ENCODE measurements at regions not wholly inside any gene's neighbourhood (a gene's known extent, or its start where the extent isn't known, plus 50 kb on each side); places are given as distances from the start of the nearest gene placed in this dataset.

DNA sequence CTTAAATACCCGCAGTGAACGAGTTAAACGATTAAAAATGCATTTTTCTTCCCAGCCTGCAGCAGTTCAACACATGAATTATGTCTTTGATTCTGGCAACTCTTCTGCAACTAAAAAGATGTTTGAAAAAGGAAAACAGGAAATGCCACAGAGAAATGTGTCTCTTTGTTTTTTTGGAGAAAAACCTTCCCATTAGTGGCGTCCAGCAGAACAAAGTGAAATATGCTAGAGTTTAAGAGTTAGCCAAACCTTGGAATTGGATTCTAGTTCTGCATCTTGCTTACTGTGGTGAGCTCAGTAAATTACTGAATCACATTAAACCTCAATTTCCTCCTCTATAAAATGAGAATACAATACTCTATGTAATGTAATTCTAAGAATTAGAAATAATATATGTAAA, 900.2 kb upstream of the ACVR2A start:
- Mint-ChIP-seq H3K4me1 (peaks cover 7% of the 10 kb centered on the region; the same call in 2 of the 3 replicates), H3K4me3 (no peak overlapping the region), H3K27me3 (ENCODE audit: insufficient read depth, low read depth, poor library complexity) (peaks cover 2% of the 10 kb centered on the region), H3K27ac (no peak overlapping the region), H3K9me3 (no peaks in the 10 kb centered on the region), H3K36me3 (ENCODE audit: low read depth) (no peaks in the 10 kb centered on the region)
- no peaks in the 10 kb centered on the region for H3K79me2 ChIP-seq (replicated peaks; ENCODE audit: insufficient read depth)
- peak overlapping the region; percentile 92; the same call in 1 of the 2 replicates for H2AFZ ChIP-seq
- H3K4me3 ChIP-seq = no peak overlapping the region
- no peak overlapping the region for H3K27ac ChIP-seq (ENCODE audit: low read depth)
- no peak for TF ChIP-seq ZNF331 (CRISPR knock-in tag; IDR thresholded peaks at IDR 0.05; ENCODE audit: low read depth)
- no peak for TF ChIP-seq ZNF114 (CRISPR knock-in tag; IDR thresholded peaks at IDR 0.05)
- no peak for TF ChIP-seq REST (IDR thresholded peaks at IDR 0.05; ENCODE audit: unreplicated experiment)
- TF ChIP-seq NANOG (IDR thresholded peaks at IDR 0.05; ENCODE audit: borderline replicate concordance) = no peak
- peaks cover 16% of the 10 kb centered on the region; the same call in 1 of the 2 replicates for H3K9me2 ChIP-seq (ENCODE audit: insufficient read depth)
- no peaks in the 10 kb centered on the region for H3K36me3 ChIP-seq (ENCODE audit: insufficient read depth)
- H3K4me1 ChIP-seq (ENCODE audit: insufficient read depth) = no peaks in the 10 kb centered on the region
- H3K27me3 ChIP-seq (ENCODE audit: insufficient read depth) = no peaks in the 10 kb centered on the region
- no peaks in the 10 kb centered on the region for H4K20me1 ChIP-seq (replicated peaks; ENCODE audit: insufficient read depth)
- no peak overlapping the region for H3K4me2 ChIP-seq
- no peak for ATAC-seq
- H3F3A ChIP-seq (replicated peaks; ENCODE audit: low read depth) = no peaks in the 10 kb centered on the region
- DNase-seq (ENCODE audit: low spot score) = no peak

GRCh38 chr2:146939991-146940685, 904.7 kb upstream of the ACVR2A start:
- Histone ChIP-seq H3K4me2 (no peak overlapping the region), H3K9me2 (ENCODE audit: insufficient read depth) (no peaks in the 10 kb centered on the region), H3K79me2 (replicated peaks; ENCODE audit: insufficient read depth) (no peaks in the 10 kb centered on the region), H3F3A (replicated peaks; ENCODE audit: low read depth) (no peaks in the 10 kb centered on the region), H2AFZ (no peak overlapping the region), H3K27me3 (ENCODE audit: insufficient read depth) (no peaks in the 10 kb centered on the region), H3K4me3 (no peak overlapping the region), H4K20me1 (replicated peaks; ENCODE audit: insufficient read depth) (no peaks in the 10 kb centered on the region), H3K4me1 (ENCODE audit: insufficient read depth) (no peaks in the 10 kb centered on the region), H3K36me3 (ENCODE audit: insufficient read depth) (no peaks in the 10 kb centered on the region), H3K27ac (ENCODE audit: low read depth) (no peak overlapping the region)
- H3K36me3 Mint-ChIP-seq (ENCODE audit: low read depth) = no peaks in the 10 kb centered on the region
- DNase-seq (ENCODE audit: low spot score) = no peak
- H3K9me3 Mint-ChIP-seq = no peaks in the 10 kb centered on the region
- ATAC-seq = no peak
- TF ChIP-seq NANOG (IDR thresholded peaks at IDR 0.05; ENCODE audit: borderline replicate concordance) (no peak), STAT1 (IDR thresholded peaks at IDR 0.05; ENCODE audit: unreplicated experiment) (no peak)
- TF ChIP-seq, protein P1, sequence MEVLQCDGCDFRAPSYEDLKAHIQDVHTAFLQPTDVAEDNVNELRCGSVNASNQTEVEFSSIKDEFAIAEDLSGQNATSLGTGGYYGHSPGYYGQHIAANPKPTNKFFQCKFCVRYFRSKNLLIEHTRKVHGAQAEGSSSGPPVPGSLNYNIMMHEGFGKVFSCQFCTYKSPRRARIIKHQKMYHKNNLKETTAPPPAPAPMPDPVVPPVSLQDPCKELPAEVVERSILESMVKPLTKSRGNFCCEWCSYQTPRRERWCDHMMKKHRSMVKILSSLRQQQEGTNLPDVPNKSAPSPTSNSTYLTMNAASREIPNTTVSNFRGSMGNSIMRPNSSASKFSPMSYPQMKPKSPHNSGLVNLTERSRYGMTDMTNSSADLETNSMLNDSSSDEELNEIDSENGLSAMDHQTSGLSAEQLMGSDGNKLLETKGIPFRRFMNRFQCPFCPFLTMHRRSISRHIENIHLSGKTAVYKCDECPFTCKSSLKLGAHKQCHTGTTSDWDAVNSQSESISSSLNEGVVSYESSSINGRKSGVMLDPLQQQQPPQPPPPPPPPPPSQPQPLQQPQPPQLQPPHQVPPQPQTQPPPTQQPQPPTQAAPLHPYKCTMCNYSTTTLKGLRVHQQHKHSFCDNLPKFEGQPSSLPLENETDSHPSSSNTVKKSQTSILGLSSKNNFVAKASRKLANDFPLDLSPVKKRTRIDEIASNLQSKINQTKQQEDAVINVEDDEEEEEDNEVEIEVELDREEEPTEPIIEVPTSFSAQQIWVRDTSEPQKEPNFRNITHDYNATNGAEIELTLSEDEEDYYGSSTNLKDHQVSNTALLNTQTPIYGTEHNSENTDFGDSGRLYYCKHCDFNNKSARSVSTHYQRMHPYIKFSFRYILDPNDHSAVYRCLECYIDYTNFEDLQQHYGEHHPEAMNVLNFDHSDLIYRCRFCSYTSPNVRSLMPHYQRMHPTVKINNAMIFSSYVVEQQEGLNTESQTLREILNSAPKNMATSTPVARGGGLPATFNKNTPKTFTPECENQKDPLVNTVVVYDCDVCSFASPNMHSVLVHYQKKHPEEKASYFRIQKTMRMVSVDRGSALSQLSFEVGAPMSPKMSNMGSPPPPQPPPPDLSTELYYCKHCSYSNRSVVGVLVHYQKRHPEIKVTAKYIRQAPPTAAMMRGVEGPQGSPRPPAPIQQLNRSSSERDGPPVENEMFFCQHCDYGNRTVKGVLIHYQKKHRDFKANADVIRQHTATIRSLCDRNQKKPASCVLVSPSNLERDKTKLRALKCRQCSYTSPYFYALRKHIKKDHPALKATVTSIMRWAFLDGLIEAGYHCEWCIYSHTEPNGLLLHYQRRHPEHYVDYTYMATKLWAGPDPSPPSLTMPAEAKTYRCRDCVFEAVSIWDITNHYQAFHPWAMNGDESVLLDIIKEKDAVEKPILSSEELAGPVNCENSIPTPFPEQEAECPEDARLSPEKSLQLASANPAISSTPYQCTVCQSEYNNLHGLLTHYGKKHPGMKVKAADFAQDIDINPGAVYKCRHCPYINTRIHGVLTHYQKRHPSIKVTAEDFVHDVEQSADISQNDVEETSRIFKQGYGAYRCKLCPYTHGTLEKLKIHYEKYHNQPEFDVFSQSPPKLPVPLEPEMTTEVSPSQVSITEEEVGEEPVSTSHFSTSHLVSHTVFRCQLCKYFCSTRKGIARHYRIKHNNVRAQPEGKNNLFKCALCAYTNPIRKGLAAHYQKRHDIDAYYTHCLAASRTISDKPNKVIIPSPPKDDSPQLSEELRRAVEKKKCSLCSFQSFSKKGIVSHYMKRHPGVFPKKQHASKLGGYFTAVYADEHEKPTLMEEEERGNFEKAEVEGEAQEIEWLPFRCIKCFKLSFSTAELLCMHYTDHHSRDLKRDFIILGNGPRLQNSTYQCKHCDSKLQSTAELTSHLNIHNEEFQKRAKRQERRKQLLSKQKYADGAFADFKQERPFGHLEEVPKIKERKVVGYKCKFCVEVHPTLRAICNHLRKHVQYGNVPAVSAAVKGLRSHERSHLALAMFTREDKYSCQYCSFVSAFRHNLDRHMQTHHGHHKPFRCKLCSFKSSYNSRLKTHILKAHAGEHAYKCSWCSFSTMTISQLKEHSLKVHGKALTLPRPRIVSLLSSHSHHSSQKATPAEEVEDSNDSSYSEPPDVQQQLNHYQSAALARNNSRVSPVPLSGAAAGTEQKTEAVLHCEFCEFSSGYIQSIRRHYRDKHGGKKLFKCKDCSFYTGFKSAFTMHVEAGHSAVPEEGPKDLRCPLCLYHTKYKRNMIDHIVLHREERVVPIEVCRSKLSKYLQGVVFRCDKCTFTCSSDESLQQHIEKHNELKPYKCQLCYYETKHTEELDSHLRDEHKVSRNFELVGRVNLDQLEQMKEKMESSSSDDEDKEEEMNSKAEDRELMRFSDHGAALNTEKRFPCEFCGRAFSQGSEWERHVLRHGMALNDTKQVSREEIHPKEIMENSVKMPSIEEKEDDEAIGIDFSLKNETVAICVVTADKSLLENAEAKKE (CRISPR knock-in tag; IDR thresholded peaks at IDR 0.05) = no peak
- peaks cover 7% of the 10 kb centered on the region; the same call in 2 of the 3 replicates for H3K4me1 Mint-ChIP-seq
- H3K27ac Mint-ChIP-seq = peak overlapping the region; percentile 44
- H3K4me3 Mint-ChIP-seq = no peak overlapping the region
- H3K27me3 Mint-ChIP-seq (ENCODE audit: insufficient read depth, low read depth, poor library complexity) = no peaks in the 10 kb centered on the region

Measured in GM23338 (cell line).